DOHH2 (cell line): ENCODE measurements at regions not wholly inside any gene's neighbourhood (a gene's known extent, or its start where the extent isn't known, plus 50 kb on each side); places are given as distances from the start of the nearest gene placed in this dataset.

ENCODE experiments used
- H3F3A ChIP-seq: fragments of 200-600 bp; sonication (generic), shearing (Covaris generic); 2 replicates; pipeline ENCODE4 v1.6.0; 2016; ENCODE audit warnings: antibody characterized with exemption, mild to moderate bottlenecking; ENCODE audit not compliant: control insufficient read depth, insufficient read depth
- H3K27ac ChIP-seq: fragments of 200-600 bp; sonication (generic); 2 replicates; pipeline ENCODE4 v1.5.1; 2014; ENCODE audit warnings: low read depth, mild to moderate bottlenecking, low read length, moderate library complexity
- H3K27me3 ChIP-seq: fragments of 200-600 bp; sonication (generic); 2 replicates; pipeline ENCODE4 v1.6.1; 2014; ENCODE audit warnings: mild to moderate bottlenecking, low read length, mixed read lengths; ENCODE audit not compliant: control insufficient read depth
- H3K36me3 ChIP-seq: fragments of 200-600 bp; sonication (generic); 2 replicates; pipeline ENCODE4 v1.6.1; 2014; ENCODE audit warnings: mild to moderate bottlenecking, low read length, moderate library complexity, mixed read lengths; ENCODE audit not compliant: control insufficient read depth
- H3K4me1 ChIP-seq: fragments of 200-600 bp; sonication (generic); 2 replicates; pipeline ENCODE4 v1.6.1; 2014; ENCODE audit warnings: mild to moderate bottlenecking, low read length, mixed read lengths; ENCODE audit not compliant: control insufficient read depth
- H3K4me2 ChIP-seq: fragments of 200-600 bp; sonication (generic); 2 replicates; pipeline ENCODE4 v1.6.0; 2014; ENCODE audit warnings: mild to moderate bottlenecking, low read length, moderate library complexity
- H3K4me3 ChIP-seq: fragments of 200-600 bp; sonication (generic); 2 replicates; pipeline ENCODE4 v1.5.1; 2014; ENCODE audit warnings: mild to moderate bottlenecking, low read length, mixed read lengths
- H3K79me2 ChIP-seq: fragments of 200-600 bp; sonication (generic); 2 replicates; pipeline ENCODE4 v1.6.1; 2014; ENCODE audit warnings: mild to moderate bottlenecking, low read length, mixed read lengths; ENCODE audit not compliant: control insufficient read depth
- H3K9me2 ChIP-seq: fragments of 200-600 bp; sonication (generic); replicated peaks from 2 replicates; pipeline ENCODE4 v1.6.1; 2014; ENCODE audit warnings: mild to moderate bottlenecking, low read length, mixed read lengths; ENCODE audit not compliant: control insufficient read depth
- H3K9me3 ChIP-seq: fragments of 200-600 bp; sonication (generic); 2 replicates; pipeline ENCODE4 v1.6.1; 2014; ENCODE audit warnings: antibody characterized with exemption, low read length, mixed read lengths; ENCODE audit not compliant: control insufficient read depth, insufficient read depth
- H4K20me1 ChIP-seq: fragments of 200-600 bp; sonication (generic); 2 replicates; pipeline ENCODE4 v1.6.0; 2014; ENCODE audit warnings: low read depth, mild to moderate bottlenecking, antibody characterized with exemption, low read length, moderate library complexity; ENCODE audit not compliant: control insufficient read depth, insufficient read depth
- EZH2phosphoT487 ChIP-seq: fragments of 200-600 bp; sonication (generic); IDR thresholded peaks from 2 replicates; pipeline ENCODE4 v1.6.1; 2017; ENCODE audit warnings: borderline replicate concordance, mild to moderate bottlenecking, antibody characterized with exemption, low read length, moderate library complexity, mixed read lengths
- TF ChIP-seq, protein P1 (sequence below): fragments of 200-600 bp; sonication (generic); IDR thresholded peaks from one replicate; pipeline ENCODE4 v1.5.1; 2014; ENCODE audit warnings: antibody characterized with exemption, mild to moderate bottlenecking, low read depth, low read length; ENCODE audit not compliant: poor library complexity, severe bottlenecking

DNA sequence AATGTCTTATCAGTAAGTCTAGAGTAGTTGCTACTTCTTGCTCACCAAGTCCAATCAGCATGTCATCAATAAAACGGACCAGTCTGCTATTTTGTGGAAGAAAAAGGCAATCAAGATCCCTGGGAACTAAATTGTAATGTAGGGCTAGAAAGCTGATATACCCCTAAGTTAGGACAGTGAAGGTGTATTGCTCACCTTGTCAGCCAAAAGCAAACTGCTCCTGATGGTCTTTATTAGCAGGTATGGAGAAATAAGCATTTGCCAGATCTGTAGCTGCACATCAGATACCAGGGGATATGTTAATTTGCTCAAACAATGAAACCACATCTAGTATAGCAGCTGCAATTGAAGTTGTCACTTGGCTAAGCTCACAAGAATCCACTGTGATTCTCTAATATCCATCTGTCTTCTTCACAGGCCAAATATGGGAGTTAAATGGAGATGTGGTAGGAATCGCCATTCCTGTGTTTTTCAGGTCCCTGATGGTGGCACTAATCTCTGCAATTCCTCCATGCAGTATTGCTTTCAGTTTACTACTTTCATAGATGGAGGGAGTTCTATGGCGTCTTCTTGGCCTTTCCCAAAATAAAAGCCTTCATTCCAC is 75.0 kb downstream of the TMEM237 start:
- Histone ChIP-seq H3K9me3 (no peaks in the 10 kb centered on the region), H3K79me2 (no peaks in the 10 kb centered on the region), H4K20me1 (no peaks in the 10 kb centered on the region), H3K9me2 (no peaks in the 10 kb centered on the region), H3F3A (no peaks in the 10 kb centered on the region), H3K36me3 (no peaks in the 10 kb centered on the region), H3K27me3 (no peaks in the 10 kb centered on the region), H3K4me1 (peaks cover 5% of the 10 kb centered on the region; the same call in 1 of the 2 replicates), H3K27ac (no peak overlapping the region), H3K4me3 (no peak overlapping the region), H3K4me2 (no peak overlapping the region)
- no peak for TF ChIP-seq EZH2phosphoT487
- TF ChIP-seq, protein P1, sequence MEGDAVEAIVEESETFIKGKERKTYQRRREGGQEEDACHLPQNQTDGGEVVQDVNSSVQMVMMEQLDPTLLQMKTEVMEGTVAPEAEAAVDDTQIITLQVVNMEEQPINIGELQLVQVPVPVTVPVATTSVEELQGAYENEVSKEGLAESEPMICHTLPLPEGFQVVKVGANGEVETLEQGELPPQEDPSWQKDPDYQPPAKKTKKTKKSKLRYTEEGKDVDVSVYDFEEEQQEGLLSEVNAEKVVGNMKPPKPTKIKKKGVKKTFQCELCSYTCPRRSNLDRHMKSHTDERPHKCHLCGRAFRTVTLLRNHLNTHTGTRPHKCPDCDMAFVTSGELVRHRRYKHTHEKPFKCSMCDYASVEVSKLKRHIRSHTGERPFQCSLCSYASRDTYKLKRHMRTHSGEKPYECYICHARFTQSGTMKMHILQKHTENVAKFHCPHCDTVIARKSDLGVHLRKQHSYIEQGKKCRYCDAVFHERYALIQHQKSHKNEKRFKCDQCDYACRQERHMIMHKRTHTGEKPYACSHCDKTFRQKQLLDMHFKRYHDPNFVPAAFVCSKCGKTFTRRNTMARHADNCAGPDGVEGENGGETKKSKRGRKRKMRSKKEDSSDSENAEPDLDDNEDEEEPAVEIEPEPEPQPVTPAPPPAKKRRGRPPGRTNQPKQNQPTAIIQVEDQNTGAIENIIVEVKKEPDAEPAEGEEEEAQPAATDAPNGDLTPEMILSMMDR: no peak

DNA sequence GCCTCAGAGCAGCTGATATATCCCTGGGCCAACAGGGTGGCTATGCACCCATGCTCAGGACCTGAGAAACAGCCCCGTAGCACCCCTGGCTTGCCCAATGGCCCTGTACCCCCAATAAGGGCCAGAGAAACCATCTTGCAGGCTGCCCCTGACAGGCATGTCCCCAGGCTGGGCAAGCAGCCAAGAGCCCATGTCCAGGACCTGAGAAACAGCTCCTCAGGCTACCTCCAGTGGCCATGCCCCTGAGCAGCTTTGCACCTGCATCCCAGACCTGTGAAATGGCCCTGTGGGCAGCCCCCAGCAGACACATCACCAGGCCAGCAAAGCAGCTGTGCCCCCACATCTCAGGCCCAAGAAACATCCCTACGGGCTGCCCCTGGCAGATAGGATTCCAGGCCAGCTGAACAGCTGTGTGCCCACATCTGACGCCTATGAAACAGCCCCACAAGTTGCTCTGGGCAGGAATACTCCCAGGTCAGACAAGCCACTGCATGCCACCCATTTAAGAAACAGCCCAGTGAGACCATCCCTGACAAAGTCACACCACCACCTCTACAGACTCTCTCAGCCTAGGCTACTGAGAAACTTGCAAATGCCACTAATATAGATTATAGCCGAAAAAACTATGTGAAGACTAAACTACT is 84.1 kb downstream of the TMEM237 start:
- Histone ChIP-seq H3F3A (no peaks in the 10 kb centered on the region), H3K4me3 (no peak overlapping the region), H3K27me3 (no peaks in the 10 kb centered on the region), H3K4me1 (no peaks in the 10 kb centered on the region), H3K27ac (no peak overlapping the region), H3K4me2 (no peak overlapping the region), H3K36me3 (no peaks in the 10 kb centered on the region), H4K20me1 (no peaks in the 10 kb centered on the region), H3K9me3 (no peaks in the 10 kb centered on the region), H3K9me2 (no peaks in the 10 kb centered on the region), H3K79me2 (no peaks in the 10 kb centered on the region)
- TF ChIP-seq, protein P1: no peak
- no peak for TF ChIP-seq EZH2phosphoT487

- Histone ChIP-seq H3K27me3 (no peaks in the 10 kb centered on the region), H3K36me3 (no peaks in the 10 kb centered on the region), H3K79me2 (no peaks in the 10 kb centered on the region), H3K4me1 (no peaks in the 10 kb centered on the region), H3K27ac (no peak overlapping the region), H3K4me2 (no peak overlapping the region), H3F3A (no peaks in the 10 kb centered on the region), H3K4me3 (no peak overlapping the region), H3K9me2 (no peaks in the 10 kb centered on the region), H3K9me3 (no peaks in the 10 kb centered on the region), H4K20me1 (no peaks in the 10 kb centered on the region)
- TF ChIP-seq, protein P1: no peak
- TF ChIP-seq EZH2phosphoT487: no peak
Observed at GRCh38 chr2:201558665-201559064, 84.6 kb downstream of the TMEM237 start.
